SH-SY5Y (cell line): ENCODE measurements at regions not wholly inside any gene's neighbourhood (a gene's known extent, or its start where the extent isn't known, plus 50 kb on each side); places are given as distances from the start of the nearest gene placed in this dataset.

Experiments
- GATA2 ChIP-seq: IDR thresholded peaks from 2 replicates; pipeline ENCODE4 v1.6.1; 2011; ENCODE audit warnings: mild to moderate bottlenecking, low read depth, low read length
- GATA3 ChIP-seq: IDR thresholded peaks from 2 replicates; pipeline ENCODE4 v1.6.1; 2011; ENCODE audit warnings: low read depth, mild to moderate bottlenecking, low read length, moderate library complexity

GRCh38 chr5:96579711-96580110, 82.5 kb upstream of the CAST start:
- TF ChIP-seq GATA2: no peak
- no peak for TF ChIP-seq GATA3
